ENCODE measurements at regions not wholly inside any gene's neighbourhood (a gene's known extent, or its start where the extent isn't known, plus 50 kb on each side); places are given as distances from the start of the nearest gene placed in this dataset.
"Not testable (repeated sequence)": the region's sequence is repeated elsewhere in the genome, so short reads cannot be mapped to it uniquely, and the experiment has no call there.

DNA sequence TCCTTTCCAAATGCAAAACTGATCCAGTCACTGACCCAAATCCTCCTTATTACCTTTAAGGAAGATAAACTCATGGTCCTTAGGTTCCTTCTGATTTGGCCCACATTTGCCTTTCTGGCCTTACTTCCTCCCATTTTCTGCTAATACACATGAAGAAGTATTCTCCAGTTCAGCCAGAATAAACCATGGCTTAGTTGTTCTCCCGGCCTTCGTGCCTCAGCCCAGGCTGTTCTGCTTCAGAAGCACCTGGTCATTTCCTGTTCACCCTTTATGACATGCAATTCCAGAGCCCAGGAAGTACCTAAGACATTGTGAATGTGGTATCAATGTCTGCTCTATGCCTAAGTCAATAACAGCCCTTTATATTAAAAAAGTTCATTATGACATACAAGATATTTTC lies 4790.1 kb upstream of the OR11H1 start:
- TF ChIP-seq, protein P1, sequence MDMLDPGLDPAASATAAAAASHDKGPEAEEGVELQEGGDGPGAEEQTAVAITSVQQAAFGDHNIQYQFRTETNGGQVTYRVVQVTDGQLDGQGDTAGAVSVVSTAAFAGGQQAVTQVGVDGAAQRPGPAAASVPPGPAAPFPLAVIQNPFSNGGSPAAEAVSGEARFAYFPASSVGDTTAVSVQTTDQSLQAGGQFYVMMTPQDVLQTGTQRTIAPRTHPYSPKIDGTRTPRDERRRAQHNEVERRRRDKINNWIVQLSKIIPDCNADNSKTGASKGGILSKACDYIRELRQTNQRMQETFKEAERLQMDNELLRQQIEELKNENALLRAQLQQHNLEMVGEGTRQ (IDR thresholded peaks at IDR 0.05; ENCODE audit: borderline replicate concordance, low read depth, low read length), result not testable (repeated sequence)
- TF ChIP-seq, protein P2, sequence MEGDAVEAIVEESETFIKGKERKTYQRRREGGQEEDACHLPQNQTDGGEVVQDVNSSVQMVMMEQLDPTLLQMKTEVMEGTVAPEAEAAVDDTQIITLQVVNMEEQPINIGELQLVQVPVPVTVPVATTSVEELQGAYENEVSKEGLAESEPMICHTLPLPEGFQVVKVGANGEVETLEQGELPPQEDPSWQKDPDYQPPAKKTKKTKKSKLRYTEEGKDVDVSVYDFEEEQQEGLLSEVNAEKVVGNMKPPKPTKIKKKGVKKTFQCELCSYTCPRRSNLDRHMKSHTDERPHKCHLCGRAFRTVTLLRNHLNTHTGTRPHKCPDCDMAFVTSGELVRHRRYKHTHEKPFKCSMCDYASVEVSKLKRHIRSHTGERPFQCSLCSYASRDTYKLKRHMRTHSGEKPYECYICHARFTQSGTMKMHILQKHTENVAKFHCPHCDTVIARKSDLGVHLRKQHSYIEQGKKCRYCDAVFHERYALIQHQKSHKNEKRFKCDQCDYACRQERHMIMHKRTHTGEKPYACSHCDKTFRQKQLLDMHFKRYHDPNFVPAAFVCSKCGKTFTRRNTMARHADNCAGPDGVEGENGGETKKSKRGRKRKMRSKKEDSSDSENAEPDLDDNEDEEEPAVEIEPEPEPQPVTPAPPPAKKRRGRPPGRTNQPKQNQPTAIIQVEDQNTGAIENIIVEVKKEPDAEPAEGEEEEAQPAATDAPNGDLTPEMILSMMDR (IDR thresholded peaks at IDR 0.05), result not testable (repeated sequence)
- not testable (repeated sequence) for TF ChIP-seq TCF12 (IDR thresholded peaks at IDR 0.05); RAD21 (IDR thresholded peaks at IDR 0.05; ENCODE audit: low read length); MXI1 (IDR thresholded peaks at IDR 0.05; ENCODE audit: low read depth, low read length); YY1 (IDR thresholded peaks at IDR 0.05; ENCODE audit: low read depth)

All from SK-N-SH (cell line).